ENCODE measurements at regions not wholly inside any gene's neighbourhood (a gene's known extent, or its start where the extent isn't known, plus 50 kb on each side); places are given as distances from the start of the nearest gene placed in this dataset.

GRCh38 chr10:9603972-9604371 lies 1413.7 kb upstream of the CELF2 start:
- Histone ChIP-seq H3K4me1 (ENCODE audit: control insufficient read depth in 2 of 3, insufficient read depth in 2 of 3, low read depth in 1 of 3, low read length in 3 of 3) (no peaks in the 10 kb centered on the region), H3K4me3 (ENCODE audit: low read length in 3 of 3) (no peak overlapping the region), H3K9ac (ENCODE audit: low read length in 3 of 3) (no peak overlapping the region), H3K27ac (ENCODE audit: low read depth in 2 of 2, low read length in 2 of 2) (no peak overlapping the region), H3K27me3 (ENCODE audit: control insufficient read depth, insufficient read depth, low read length) (no peaks in the 10 kb centered on the region), H3K9me3 (ENCODE audit: control insufficient read depth in 2 of 3, insufficient read depth in 1 of 3, low read length in 3 of 3) (no peaks in the 10 kb centered on the region), H3K36me3 (ENCODE audit: control insufficient read depth in 2 of 3, insufficient read depth in 3 of 3, low read length in 3 of 3) (no peaks in the 10 kb centered on the region)
- intact Hi-C loops (cut with DNase I), result no loop called here
- FAIRE-seq (no peak), DNase-seq (no peak)
- no peak for TF ChIP-seq CTCF (IDR thresholded peaks at IDR 0.05; ENCODE audit: borderline replicate concordance, extremely low read depth, insufficient read depth)

GRCh38 chr10:9605231-9605630 lies 1412.4 kb upstream of the CELF2 start:
- Histone ChIP-seq H3K9ac (ENCODE audit: low read length in 3 of 3) (no peak overlapping the region), H3K9me3 (ENCODE audit: control insufficient read depth in 2 of 3, insufficient read depth in 1 of 3, low read length in 3 of 3) (no peaks in the 10 kb centered on the region), H3K4me3 (ENCODE audit: low read length in 3 of 3) (no peak overlapping the region), H3K27me3 (ENCODE audit: control insufficient read depth, insufficient read depth, low read length) (no peaks in the 10 kb centered on the region), H3K4me1 (ENCODE audit: control insufficient read depth in 2 of 3, insufficient read depth in 2 of 3, low read depth in 1 of 3, low read length in 3 of 3) (no peaks in the 10 kb centered on the region), H3K27ac (ENCODE audit: low read depth in 2 of 2, low read length in 2 of 2) (no peak overlapping the region), H3K36me3 (ENCODE audit: control insufficient read depth in 2 of 3, insufficient read depth in 3 of 3, low read length in 3 of 3) (no peaks in the 10 kb centered on the region)
- no peak for DNase-seq
- TF ChIP-seq CTCF (IDR thresholded peaks at IDR 0.05; ENCODE audit: borderline replicate concordance, extremely low read depth, insufficient read depth), result no peak
- no peak for FAIRE-seq
- intact Hi-C loops (cut with DNase I), result no loop called here

GRCh38 chr10:9608602-9609001 lies 1409.1 kb upstream of the CELF2 start:
- DNase-seq (peak in 2 of 5 donors; percentile 43 to 47), FAIRE-seq (peak; percentile 70)
- TF ChIP-seq CTCF (IDR thresholded peaks at IDR 0.05; ENCODE audit: borderline replicate concordance, extremely low read depth, insufficient read depth), result peak; percentile 20
- H3K4me1 ChIP-seq (ENCODE audit: control insufficient read depth in 2 of 3, insufficient read depth in 2 of 3, low read depth in 1 of 3, low read length in 3 of 3), result no peaks in the 10 kb centered on the region
- H3K4me3 ChIP-seq (ENCODE audit: low read length in 3 of 3), result no peak overlapping the region
- no peak overlapping the region for H3K9ac ChIP-seq (ENCODE audit: low read length in 3 of 3)
- intact Hi-C loops (cut with DNase I), result no loop called here
- no peaks in the 10 kb centered on the region for H3K36me3 ChIP-seq (ENCODE audit: control insufficient read depth in 2 of 3, insufficient read depth in 3 of 3, low read length in 3 of 3)
- no peaks in the 10 kb centered on the region for H3K9me3 ChIP-seq (ENCODE audit: control insufficient read depth in 2 of 3, insufficient read depth in 1 of 3, low read length in 3 of 3)
- H3K27ac ChIP-seq (ENCODE audit: low read depth in 2 of 2, low read length in 2 of 2), result no peak overlapping the region
- no peaks in the 10 kb centered on the region for H3K27me3 ChIP-seq (ENCODE audit: control insufficient read depth, insufficient read depth, low read length)

- DNase-seq (no peak), FAIRE-seq (no peak)
- Histone ChIP-seq H3K27me3 (ENCODE audit: control insufficient read depth, insufficient read depth, low read length) (no peaks in the 10 kb centered on the region), H3K36me3 (ENCODE audit: control insufficient read depth in 2 of 3, insufficient read depth in 3 of 3, low read length in 3 of 3) (no peaks in the 10 kb centered on the region), H3K4me3 (ENCODE audit: low read length in 3 of 3) (no peak overlapping the region), H3K9ac (ENCODE audit: low read length in 3 of 3) (no peak overlapping the region), H3K9me3 (ENCODE audit: control insufficient read depth in 2 of 3, insufficient read depth in 1 of 3, low read length in 3 of 3) (no peaks in the 10 kb centered on the region), H3K27ac (ENCODE audit: low read depth in 2 of 2, low read length in 2 of 2) (no peak overlapping the region), H3K4me1 (ENCODE audit: control insufficient read depth in 2 of 3, insufficient read depth in 2 of 3, low read depth in 1 of 3, low read length in 3 of 3) (no peaks in the 10 kb centered on the region)
- no peak for TF ChIP-seq CTCF (IDR thresholded peaks at IDR 0.05; ENCODE audit: borderline replicate concordance, extremely low read depth, insufficient read depth)
- intact Hi-C loops (cut with DNase I), result no loop called here
These were observed 1404.2 kb upstream of the CELF2 start for GRCh38 chr10:9613338-9614075.

Data from kidney (tissue), 13 donors.